Activated CD4-positive, alpha-beta T cell treated with anti-CD3 and anti-CD28 coated beads for 1 hour (primary cell): ENCODE measurements at regions not wholly inside any gene's neighbourhood (a gene's known extent, or its start where the extent isn't known, plus 50 kb on each side); places are given as distances from the start of the nearest gene placed in this dataset.

ENCODE experiments used
- DNase-seq: peaks from one replicate; pipeline ENCODE4 v3.0.0-alpha.2; 2020

DNA sequence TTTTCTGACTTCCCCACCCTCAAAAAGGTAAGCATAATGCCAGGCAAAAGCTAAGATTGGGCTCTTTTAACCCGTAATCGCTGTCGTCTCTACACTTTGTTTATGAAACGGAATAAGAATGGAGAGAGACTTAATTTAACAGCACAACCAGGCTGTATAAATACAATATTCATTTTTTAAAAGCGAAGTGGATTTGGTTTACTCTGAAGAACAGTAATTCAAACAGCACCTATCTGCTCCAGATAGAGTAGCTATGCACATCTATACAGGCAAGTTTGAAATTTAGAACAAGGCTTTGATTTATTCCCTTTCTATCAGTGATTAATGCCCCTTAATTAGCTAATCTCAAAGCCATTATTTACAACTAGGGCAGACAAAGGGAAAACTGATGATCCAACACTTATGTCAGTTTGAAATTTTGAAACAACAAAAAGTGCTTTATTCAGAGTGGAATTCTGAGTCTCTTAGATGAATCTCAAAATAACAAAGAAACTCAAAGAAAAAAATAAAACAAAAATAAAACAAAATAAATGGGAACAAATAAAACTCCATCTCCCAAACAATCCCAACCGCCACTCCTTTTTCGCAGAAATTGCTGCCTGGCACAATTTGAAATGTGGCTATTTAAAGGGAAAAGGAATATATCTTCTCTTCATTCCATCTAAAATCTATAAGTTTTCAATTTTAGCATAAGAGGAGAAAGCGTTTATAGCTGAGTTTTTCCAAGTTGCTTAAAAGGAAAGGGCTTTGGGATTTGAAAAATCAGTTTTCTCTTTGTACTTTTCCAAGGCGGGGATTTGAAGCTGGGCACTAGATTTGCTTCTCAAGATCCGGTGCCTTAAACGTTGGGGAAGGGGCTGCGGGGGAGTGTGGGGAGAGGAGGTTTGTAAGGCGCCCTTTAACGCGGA, 298.6 kb downstream of the PARP8 start:
- no peak for DNase-seq

DNA sequence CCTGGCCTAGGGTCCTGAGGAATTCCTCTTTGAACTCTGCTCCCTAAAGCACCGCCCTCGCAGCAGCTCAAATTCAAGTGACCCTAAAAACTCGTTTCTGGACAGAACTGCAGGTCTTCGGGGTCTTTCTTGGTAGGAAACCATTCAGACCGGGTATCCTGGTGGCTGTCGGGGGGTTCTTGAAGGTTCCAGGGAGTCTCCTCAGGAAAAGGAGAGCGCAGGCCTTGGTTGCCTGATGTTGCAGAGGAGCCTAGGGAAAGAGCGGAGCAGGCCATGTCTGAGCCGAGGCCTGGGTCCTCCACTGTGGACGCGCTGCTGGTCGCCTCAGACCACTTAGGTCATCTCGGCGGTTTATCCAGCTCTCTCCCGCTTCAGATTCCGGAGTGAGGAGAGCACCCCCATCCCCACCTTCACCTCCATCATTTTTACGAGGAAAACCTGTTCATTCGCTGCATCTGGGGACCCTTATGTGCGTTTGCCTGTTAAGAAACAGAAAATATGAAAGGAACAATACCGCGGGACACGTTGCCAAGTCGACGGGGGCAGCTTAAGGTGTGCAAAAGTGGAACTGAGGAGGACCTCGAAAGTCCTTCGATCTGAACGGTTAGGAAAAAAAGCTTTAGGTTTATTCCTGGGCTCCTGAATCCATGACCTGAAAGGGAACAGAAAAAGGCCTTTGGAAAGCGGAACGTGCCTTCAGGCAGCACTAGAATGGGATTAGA, 299.4 kb downstream of the PARP8 start:
- DNase-seq, result no peak

DNA sequence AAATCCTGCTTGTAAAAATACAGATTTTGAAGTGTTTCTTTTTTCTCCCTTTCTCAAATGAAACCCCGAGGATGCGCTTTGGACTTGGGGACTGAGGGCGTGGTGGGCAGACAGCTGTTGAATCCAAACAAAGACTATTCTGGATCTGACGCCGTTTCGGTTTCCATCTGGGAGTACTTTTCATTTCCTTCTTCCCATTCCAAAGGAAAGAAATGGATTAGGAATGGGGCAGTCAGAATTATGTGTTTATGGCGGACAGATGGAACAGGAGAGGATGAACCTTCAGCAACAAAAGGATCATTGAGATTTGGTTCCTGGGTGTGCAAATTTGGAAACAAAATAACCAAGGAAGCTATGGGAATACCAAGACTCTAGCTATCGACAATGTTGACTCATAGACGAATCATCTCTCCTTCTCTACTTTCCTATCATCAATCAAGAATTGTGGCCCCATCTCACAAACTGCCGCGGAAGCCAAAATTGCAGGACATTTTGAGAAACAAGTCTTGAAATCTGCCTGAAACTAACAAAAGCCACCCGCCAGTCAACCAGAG, 300.6 kb downstream of the PARP8 start:
- no peak for DNase-seq

DNA sequence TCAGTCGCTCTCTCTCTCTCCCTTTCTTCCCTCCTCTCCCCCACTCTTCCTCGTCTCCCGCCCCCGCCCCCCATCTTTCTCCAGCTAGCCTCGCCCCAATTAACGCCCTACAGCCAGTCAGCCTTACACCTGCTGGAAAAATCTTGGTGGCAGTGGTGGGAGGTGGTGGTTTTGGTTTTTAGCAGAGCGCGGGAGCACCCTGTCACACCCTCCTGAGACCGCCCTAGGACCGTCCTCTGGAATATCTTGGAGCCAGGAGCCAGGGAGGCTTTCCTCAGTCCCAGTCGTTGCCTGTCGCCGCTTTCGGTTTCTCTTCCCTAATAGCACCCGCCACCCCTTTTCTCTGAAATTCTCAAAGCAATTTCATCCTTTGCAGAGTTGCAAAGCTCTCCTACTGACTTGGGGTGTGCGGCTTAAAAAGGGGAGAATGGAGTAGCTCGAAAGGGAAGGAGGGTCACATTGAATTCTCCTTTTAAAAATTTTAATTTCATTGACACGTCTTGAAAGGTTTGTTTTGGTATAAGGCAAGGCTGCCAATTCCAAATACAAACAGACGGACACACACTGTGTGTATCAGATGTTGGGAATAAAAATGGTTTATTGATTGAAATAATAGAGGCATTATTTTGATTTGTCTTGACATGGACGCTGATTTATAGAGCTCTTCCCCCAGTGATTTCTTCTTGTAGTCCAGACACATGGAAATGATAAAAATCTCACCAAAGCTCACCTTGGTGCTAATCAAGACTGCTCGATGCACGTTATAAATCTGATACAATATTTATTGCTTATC, 301.3 kb downstream of the PARP8 start:
- no peak for DNase-seq

DNA sequence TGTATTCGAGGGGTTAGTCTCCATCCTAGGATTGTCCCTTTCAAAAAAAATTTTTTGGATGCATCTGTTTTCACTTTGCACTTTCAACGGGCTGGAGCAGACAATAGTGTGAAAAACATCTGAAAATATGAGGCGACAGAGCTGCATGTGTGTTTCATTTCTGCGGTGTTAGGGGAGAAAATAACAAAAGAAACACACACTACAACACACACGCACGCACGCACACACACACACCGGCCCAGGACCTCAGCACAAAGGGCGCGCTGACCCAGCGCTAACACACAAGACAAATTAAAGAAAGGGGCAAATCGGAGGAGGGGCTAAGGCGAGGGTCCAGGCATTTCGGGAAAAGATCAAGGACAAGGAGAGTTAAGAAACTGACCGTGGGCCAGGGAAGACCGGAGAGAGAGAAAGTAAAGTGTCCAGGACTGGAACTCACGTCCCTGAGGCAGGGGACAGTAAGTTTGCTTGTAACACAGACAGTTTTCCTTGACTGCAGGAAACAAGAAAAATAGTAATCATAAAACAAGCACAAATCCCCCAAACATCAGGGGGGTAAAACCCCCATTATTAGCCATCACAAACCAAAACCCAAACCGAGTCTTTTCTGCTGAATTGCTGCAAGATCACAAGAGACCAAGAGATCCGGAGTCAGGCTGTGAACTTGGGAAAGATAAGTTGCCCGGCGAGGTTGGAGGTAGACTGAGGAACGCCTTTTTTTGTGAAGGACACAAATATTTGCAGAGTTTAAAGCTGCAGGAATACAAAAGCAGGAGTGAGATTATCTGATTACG, 302.1 kb downstream of the PARP8 start:
- DNase-seq, result no peak

DNA sequence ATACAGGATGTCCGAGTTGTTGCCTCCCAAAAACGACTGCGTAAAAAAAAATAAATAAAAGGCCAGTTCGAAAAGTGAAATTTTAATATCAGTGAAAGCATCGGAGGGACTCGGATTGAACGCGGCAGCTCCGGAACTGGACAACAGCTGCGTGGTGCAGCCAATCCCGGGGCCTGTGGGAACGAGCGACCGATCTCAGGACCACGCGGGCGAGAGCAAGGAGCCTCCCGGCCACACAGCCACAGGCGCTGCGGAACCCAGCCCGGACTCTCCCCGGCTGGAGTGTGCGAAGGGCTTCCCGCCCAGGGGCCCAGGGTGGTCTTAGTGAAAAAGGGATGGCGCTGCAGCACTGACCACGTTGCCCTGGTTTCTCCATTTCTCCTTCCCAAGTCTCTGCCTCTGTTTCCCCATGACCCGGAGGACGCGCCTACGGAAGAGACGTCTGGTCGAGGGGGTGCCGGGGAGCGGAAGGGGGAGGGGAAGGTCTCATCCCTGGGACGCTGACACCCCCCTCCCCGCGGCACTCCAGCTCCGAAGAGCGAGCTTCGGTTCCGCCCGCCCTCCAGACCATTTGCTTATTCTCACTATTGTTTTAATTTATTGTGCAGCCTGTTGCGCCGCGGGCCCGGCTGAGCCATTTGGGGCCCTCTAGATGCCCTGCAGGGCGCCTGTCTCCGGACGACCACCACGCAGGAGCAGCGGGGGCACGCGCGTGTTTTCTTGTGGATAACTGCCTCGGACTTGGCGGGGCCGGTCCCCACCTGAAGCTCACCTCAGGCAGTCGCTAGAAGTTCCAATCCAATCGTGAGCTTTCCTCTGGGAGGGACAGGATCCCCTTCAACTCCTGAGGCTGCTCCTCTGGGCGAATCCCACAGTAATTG, 303.0 kb downstream of the PARP8 start:
- no peak for DNase-seq

DNA sequence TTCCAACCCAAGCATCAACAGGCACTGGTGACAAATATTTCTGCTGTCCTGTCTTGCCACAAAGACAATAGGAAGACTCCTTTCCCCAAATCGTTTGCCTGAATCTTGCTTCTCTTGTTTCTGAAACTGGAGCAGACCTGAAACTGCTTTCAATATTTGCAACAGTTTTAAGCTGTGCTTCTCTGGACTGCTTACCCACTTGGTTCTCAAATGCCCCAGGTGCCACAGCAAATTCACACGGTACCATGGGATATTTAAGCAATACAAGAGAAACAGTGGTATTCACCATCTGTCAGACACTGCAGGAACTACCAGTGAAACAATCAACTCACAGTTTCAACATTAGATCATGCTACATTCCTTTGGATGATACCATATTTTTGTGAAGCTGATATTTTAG, 309.4 kb downstream of the PARP8 start:
- DNase-seq, result no peak

DNA sequence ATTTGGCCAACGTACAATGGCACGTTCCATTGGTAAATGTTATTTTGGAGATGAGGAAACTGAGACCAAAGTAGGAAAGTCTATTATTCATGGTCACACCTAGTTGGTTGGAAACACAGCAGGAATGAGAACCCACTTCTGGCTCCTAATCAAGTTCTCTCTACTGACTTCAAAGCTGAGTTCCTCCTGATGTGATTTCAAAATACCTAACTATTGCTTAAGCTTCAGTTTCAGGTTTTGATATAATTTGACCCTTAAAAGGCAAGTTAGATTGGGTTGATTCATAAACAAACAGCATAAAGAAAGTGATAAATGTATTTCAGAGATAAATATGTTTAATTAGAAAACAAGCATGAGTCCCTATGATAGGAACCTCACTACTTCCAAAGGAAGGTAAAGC, 312.5 kb downstream of the PARP8 start:
- no peak for DNase-seq

DNA sequence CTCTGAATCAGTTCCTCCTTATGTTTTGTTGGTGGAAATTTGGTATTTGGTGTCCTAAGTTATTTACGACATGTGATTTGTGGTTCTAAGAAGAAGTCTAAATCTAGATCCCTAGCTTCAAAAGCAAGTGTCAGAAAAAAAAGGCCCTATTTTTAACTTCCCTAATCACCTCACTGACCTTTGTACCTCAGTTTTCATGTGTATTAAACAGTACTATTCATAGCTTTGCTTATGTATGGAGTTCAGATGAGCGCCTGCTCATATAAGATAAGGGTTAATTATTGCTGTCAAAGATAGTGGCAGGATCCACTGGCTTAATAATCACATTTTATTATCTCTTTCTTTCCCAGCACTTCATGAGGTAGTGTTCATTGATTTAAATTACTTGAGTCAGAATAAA, 318.2 kb downstream of the PARP8 start:
- no peak for DNase-seq

DNA sequence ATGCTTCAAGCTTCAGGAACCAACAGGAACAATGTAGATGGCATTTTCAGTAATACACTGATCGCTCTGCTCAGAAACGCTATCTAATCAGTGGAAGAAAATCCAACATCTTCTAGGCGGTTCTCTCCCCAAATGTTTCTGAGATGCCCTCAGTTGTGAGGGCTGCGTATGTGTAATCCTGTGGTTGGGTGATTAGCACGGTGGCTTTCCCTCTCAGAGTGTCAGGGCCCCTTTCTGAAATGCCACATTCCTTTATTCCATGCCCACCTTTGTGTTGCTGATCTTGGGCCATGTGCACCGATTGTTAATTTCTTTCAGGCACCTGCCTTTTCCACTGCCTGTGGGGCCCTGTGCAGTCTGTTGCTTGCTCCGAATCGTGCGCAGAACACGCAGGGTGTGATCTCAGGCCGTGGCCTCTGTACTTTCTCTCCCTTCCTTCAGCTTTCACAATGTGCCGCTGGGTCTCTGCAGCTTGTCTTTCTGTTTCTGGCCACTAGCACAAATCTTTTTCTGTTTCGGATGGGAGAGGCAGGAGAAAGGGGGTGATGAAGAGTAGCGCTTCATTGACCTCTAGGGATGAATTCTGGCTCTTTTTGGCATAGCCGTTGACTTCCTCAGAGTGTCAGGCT, 324.0 kb downstream of the PARP8 start:
- DNase-seq, result no peak

DNA sequence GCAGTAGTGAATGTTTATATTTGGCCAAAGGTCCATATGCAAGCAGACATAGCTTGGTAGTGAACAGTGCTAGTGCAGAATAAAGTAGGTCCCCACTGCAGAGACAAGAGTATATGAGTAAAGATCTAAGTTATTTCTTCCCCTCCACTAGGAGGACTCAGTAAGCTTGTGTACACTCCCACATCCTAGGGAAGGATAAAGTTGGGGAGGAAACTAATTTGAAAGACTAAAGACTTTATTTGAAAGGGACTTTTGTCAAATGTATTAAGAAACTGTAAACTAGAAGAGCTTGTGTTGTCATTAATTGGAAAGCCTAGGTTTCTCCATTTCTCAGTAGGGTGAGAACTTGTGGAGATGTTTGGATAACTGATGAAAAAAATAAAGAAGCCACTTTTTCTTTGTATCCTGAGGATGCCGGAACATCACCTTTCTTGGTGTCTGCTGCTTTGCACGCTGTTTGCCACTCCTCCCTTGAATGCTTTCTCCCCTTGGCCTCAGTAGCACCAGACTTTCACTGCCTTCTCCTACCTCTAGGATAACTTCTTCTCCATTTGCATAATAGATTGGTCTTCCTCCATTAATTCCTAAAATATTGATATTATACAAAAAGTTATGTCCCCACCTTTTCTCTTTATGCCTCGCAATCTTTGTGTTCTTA, 329.0 kb downstream of the PARP8 start:
- no peak for DNase-seq

DNA sequence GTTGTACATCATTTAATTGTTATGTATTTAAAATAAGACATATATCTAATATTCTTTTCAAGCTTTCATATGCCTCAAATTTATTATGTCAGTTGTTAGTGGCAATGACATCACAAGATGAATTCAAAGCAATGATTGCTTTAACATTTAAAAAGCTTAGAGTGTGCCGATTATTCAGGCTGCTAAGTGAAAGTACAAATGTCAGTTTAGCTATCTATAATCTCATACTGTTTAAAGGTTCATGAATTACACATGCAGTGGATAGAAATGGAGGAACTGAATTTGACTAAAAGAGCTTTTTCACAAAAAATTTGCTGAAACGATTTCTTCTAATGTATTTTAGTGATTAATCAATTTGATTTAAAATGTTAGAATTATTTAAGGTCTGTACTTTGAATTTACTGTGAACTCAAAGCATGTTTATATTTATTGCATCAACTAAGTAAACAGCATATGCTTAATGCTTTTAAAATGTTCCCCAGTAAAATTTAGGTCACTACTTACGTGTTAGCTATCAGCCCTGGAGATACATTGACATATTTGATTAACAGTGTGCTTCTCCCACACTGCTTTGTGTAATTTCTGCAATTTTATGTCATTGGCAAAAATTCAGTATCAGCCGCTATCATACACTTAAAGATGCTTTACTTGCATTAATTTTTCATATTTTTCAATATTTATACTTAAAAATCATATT, 334.9 kb downstream of the PARP8 start:
- DNase-seq, result no peak

DNA sequence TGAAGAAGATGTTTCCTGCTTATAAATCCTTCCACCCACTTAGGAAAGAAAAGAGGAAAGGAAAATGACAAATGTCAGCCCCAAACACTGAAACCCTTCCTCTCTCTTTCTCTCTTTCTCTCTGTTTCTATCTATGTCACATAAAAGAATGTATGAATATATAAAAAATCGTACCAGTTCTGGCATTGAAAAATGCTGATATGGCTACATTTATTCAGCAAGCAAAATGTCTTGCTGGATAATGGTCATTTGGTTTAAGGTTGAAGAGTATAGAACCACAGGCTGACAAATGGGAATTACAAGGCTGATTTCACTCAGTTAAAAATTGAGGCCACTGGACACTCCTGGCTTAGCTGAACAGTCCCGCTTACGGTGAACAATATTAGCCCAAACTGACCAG, 335.9 kb downstream of the PARP8 start:
- DNase-seq, result no peak

DNA sequence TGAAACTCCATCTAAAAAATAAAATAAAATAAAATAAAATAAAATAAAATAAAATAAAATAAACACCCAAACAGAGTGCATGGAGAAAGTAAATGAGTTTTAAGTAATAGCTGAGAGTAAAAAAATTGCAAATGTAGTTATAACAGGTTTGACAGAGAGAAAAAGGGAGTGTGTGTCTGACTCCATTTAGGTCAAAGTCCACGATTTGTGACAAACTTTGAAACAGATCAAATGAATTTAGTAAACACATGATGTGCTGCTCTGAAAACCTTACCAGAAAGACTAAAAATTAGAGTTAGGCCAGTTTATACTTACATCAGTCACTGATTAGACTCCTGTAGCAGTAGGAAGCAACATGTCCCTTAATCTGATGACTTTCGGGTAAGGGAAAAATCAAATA, 346.6 kb downstream of the PARP8 start:
- no peak for DNase-seq

DNA sequence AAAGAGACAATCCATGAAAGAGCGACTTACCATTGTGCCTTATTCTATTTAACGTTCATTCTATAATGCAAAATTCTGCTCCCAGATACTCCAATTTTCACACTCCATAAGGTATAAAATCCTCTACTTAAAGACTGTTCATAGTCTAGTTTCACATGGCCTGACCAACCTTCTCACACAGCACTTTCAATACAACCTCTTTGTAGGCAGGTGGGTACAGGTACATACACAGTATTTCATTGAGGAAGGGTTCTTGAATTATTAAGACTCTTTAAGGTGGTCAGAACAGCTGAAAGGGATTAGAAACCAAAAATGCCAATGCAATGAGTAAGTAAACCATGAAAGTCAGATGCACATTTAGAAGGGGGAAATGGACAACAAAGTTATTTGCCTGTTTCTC, 352.0 kb downstream of the PARP8 start:
- DNase-seq, result no peak

DNA sequence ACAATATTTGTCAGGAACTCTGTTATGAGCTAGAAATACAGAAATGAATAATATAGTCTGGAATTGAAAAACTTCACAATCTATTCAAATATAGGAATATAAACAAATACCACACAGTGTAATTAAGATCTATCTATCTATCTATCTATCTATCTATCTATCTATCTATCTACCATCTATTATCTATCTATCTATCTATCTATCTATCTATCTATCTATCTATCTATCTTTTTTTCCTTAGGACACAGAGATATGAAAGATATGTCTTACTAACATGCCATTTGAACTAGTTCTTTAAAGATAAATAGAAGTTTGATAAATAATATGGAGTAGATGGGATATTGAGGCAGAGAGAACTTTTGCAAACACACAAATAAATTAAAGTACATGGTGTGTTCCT, 357.8 kb downstream of the PARP8 start:
- no peak for DNase-seq

DNA sequence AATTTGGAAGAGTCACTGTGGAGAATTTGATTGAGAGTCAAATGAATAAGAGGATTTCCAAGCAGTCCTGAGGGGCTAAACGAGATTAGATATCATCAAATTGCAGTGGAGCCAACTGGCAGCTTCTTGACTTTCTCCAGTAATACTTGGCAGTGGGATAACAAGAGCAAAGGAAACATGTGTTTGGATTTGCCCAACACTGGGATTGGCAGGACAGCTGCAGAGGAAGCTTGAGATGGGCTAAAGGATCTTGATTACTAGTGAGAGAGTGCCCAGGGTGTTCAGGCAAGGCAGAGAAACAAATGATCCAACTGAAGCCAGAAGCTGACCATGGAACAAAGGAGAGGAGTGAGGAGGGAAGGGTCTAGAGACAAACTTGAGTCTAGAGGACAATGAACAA, 356.0 kb upstream of the ISL1 start:
- DNase-seq, result no peak

DNA sequence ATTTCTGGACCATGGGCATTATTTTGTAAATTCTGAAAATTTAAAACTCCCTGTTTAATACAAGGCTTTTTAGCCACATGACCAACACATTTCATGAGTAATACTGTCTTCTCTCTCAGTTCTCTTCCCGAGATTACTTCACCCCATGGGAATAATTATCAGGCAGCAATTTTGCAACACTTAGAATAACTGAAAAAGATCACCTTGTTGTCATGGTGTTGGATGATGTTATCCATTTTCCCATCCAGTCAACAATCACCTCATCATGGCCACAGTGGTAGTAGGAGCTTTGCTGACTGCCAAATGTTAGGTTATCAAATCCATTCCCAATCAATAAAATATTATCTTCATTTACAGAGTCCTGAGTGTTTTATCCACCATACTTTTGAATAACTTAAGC, 354.9 kb upstream of the ISL1 start:
- DNase-seq, result no peak

DNA sequence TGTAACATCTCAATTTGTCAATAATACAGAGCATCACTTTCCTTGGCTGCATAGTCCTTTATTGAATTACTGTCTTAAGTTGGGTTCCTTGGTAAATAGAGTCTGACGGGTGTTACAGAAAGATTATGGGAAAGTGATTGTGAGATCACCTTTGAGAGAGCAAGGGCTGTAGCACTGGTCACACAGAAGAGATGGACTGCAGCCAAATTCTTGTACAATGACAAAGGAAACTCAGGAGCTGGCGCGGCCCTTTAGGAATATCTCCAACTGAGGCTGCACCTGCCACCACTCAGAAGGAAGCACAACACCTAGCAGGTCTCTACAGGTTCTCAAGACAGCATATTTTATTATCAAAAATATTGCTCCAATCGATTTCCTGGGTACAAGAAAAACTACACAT, 350.0 kb upstream of the ISL1 start:
- DNase-seq, result no peak
